Neuronal stem cell (in vitro differentiated cells): ENCODE measurements at regions not wholly inside any gene's neighbourhood (a gene's known extent, or its start where the extent isn't known, plus 50 kb on each side); places are given as distances from the start of the nearest gene placed in this dataset.

Experiments used
- DNase-seq: peaks from one replicate; pipeline ENCODE4 v3.0.0-alpha.2; 2013; ENCODE audit warnings: low spot score
- H2AFZ ChIP-seq: one replicate; pipeline ENCODE4 v1.6.1; 2013; ENCODE audit warnings: mild to moderate bottlenecking, low read length, inconsistent platforms
- H2AK5ac ChIP-seq: 2 replicates; pipeline ENCODE4 v1.6.1; 2013; ENCODE audit warnings: low read depth, mild to moderate bottlenecking, inconsistent platforms, low read length, moderate library complexity, mixed read lengths
- H2BK120ac ChIP-seq: 2 replicates; pipeline ENCODE4 v1.6.1; 2013; ENCODE audit warnings: low read depth, mild to moderate bottlenecking, inconsistent platforms, low read length, moderate library complexity, mixed read lengths
- H2BK12ac ChIP-seq: one replicate; pipeline ENCODE4 v1.6.1; 2013; ENCODE audit warnings: low read length, inconsistent platforms
- H2BK15ac ChIP-seq: 2 replicates; pipeline ENCODE4 v1.6.1; 2013; ENCODE audit warnings: mild to moderate bottlenecking, low read length, inconsistent platforms, mixed read lengths
- H2BK5ac ChIP-seq: one replicate; pipeline ENCODE4 v1.6.1; 2013; ENCODE audit warnings: inconsistent platforms, mild to moderate bottlenecking, low read length, moderate library complexity
- H3K14ac ChIP-seq: one replicate; pipeline ENCODE4 v1.6.1; 2013; ENCODE audit warnings: low read length, inconsistent platforms
- H3K18ac ChIP-seq: 2 replicates; pipeline ENCODE4 v1.6.1; 2013; ENCODE audit warnings: low read length, inconsistent platforms
- H3K23ac ChIP-seq: 2 replicates; pipeline ENCODE4 v1.6.1; 2013; ENCODE audit warnings: low read depth, mild to moderate bottlenecking, mixed read lengths, low read length, inconsistent platforms; ENCODE audit not compliant: poor library complexity
- H3K27ac ChIP-seq: replicated peaks from 3 replicates; pipeline ENCODE4 v1.5.1; 2013; ENCODE audit warnings: low read length, inconsistent platforms
- H3K27me3 ChIP-seq, 3 experiments: 2 replicates each; pipeline ENCODE4 v1.6.1; 2013; ENCODE audit warnings: low read length in 3 of 3, mild to moderate bottlenecking in 2 of 3, inconsistent platforms in 1 of 3, low read depth in 1 of 3, mixed read lengths in 1 of 3, moderate library complexity in 1 of 3; ENCODE audit not compliant: control insufficient read depth in 3 of 3, insufficient read depth in 3 of 3
- H3K36me3 ChIP-seq, 2 donors: replicated peaks in 1 of 2; 2 replicates each; pipeline ENCODE4 v1.6.1; 2013; ENCODE audit warnings: low read length in 2 of 2; ENCODE audit not compliant: control insufficient read depth in 2 of 2, insufficient read depth in 2 of 2
- H3K4ac ChIP-seq: 2 replicates; pipeline ENCODE4 v1.6.1; 2013; ENCODE audit warnings: inconsistent platforms, mild to moderate bottlenecking, low read length, moderate library complexity
- H3K4me1 ChIP-seq, 2 donors: 1 replicate in 1 of 2; 2 replicates in 1 of 2; pipeline ENCODE4 v1.6.1; 2013; ENCODE audit warnings: low read length in 2 of 2, low read depth in 1 of 2; ENCODE audit not compliant: control insufficient read depth in 2 of 2, insufficient read depth in 1 of 2
- H3K4me2 ChIP-seq: one replicate; pipeline ENCODE4 v1.6.1; 2013; ENCODE audit warnings: mild to moderate bottlenecking, low read length, inconsistent platforms; ENCODE audit not compliant: insufficient read depth, poor library complexity, severe bottlenecking
- H3K4me3 ChIP-seq, 2 donors: 2 replicates each; pipeline ENCODE4 v1.5.1; 2013; ENCODE audit warnings: low read length in 2 of 2, mild to moderate bottlenecking in 2 of 2, inconsistent platforms in 1 of 2, moderate library complexity in 1 of 2
- H3K79me1 ChIP-seq: one replicate; pipeline ENCODE4 v1.6.1; 2013; ENCODE audit warnings: low read depth, mild to moderate bottlenecking, inconsistent platforms, low read length, moderate library complexity
- H3K9ac ChIP-seq: one replicate; pipeline ENCODE4 v1.6.1; 2013; ENCODE audit warnings: mild to moderate bottlenecking, low read depth, low read length, inconsistent platforms; ENCODE audit not compliant: poor library complexity
- H3K9me3 ChIP-seq, 2 donors: replicated peaks in 1 of 2; 2 replicates each; pipeline versions ENCODE3 to v1.6.1; 2013; ENCODE audit warnings: low read length in 2 of 2, mild to moderate bottlenecking in 2 of 2, inconsistent platforms in 1 of 2, low read depth in 1 of 2, mixed read lengths in 1 of 2, moderate library complexity in 1 of 2; ENCODE audit not compliant: control insufficient read depth in 2 of 2, insufficient read depth in 1 of 2
- H4K8ac ChIP-seq: one replicate; pipeline ENCODE4 v1.6.1; 2013; ENCODE audit warnings: low read depth, mild to moderate bottlenecking, inconsistent platforms, low read length, moderate library complexity
- H4K91ac ChIP-seq: one replicate; pipeline ENCODE4 v1.6.1; 2013; ENCODE audit warnings: low read length, low read depth, mild to moderate bottlenecking, inconsistent platforms; ENCODE audit not compliant: poor library complexity
- WGBS, 2 donors: extraction: QIAGEN DNeasy Blood & Tissue Kit; methylation state at CpG; one replicate each; pipeline ENCODE4 v1.1.7; 2013; ENCODE audit warnings: missing lambda C conversion rate in 2 of 2, mixed read lengths in 1 of 2; ENCODE audit not compliant: insufficient read length in 2 of 2, insufficient replicate concordance in 1 of 2; ENCODE audit errors: extremely low coverage in 2 of 2; 5-methylcytosine and 5-hydroxymethylcytosine counted together

DNA sequence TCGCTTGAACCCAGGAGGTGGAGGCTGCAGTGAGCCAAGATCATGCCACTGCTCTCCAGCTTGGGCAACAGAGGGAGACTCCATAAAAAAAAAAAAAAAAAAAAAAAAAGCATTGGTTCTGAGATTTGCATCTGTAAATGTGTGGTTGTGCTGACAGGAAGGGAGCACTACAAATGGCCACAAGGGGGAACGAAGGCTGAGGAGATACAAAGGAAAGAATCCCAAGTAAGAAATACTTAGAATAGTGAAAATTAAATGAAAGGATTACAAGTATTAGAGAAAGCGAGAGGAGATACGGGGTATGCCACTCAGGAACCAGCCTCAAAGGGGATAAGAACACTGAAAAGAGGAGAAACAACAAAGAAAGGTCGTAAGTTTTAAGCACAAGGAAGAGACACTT, 284.9 kb downstream of the KLF12 start:
- H3K79me1 ChIP-seq: no peaks in the 10 kb centered on the region
- H3K23ac ChIP-seq: no peak overlapping the region
- H3K9ac ChIP-seq: no peak overlapping the region
- no peak overlapping the region for H4K91ac ChIP-seq
- no peak overlapping the region for H2BK5ac ChIP-seq
- peaks cover 0 to 8% of the 10 kb centered on the region in 2 donors for H3K9me3 ChIP-seq
- no peak overlapping the region for H3K27ac ChIP-seq
- no peak overlapping the region for H2AK5ac ChIP-seq
- H3K36me3 ChIP-seq: peaks cover 2 to 22% of the 10 kb centered on the region in 2 donors
- no peak overlapping the region for H2BK12ac ChIP-seq
- no peak overlapping the region for H3K18ac ChIP-seq
- H2BK120ac ChIP-seq: no peak overlapping the region
- H3K4ac ChIP-seq: no peak overlapping the region
- H4K8ac ChIP-seq: no peak overlapping the region
- H3K27me3 ChIP-seq: no peaks in the 10 kb centered on the region
- H3K4me3 ChIP-seq: no peak overlapping the region
- WGBS, 2 donors: no CpG with 5 or more reads among the region's 5 CpGs
- H3K14ac ChIP-seq: no peak overlapping the region
- no peak overlapping the region for H2AFZ ChIP-seq
- no peak overlapping the region for H2BK15ac ChIP-seq
- peaks cover 2 to 12% of the 10 kb centered on the region in 2 donors for H3K4me1 ChIP-seq
- peak; percentile 9 for DNase-seq
- no peak overlapping the region for H3K4me2 ChIP-seq

DNA sequence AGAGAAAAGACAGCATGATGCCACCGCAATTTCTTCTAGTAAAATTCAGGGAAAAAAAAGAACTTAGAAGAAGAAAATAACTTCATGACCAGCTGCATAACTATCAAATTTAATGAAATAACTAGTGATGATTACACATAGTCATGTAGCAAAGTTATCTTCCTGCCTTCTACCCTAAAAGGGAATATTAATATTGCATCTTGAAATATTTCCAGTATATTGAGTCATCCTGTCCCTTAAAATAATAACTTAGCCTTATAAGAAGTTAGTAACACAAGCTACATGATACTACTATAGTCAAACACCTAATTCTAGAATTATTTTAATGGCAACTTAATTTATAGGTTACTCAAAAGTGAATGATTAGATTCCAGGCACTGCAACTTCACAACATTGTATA, 289.2 kb downstream of the KLF12 start:
- no peak overlapping the region for H3K9ac ChIP-seq
- no peak overlapping the region for H3K23ac ChIP-seq
- no peak overlapping the region for H2BK12ac ChIP-seq
- peaks cover 2 to 12% of the 10 kb centered on the region in 2 donors for H3K4me1 ChIP-seq
- H4K91ac ChIP-seq: no peak overlapping the region
- H2BK15ac ChIP-seq: no peak overlapping the region
- H3K27me3 ChIP-seq: no peaks in the 10 kb centered on the region
- no peak overlapping the region for H3K4me3 ChIP-seq
- no peak overlapping the region for H3K27ac ChIP-seq
- no peak overlapping the region for H2BK5ac ChIP-seq
- H4K8ac ChIP-seq: no peak overlapping the region
- no peak overlapping the region for H3K18ac ChIP-seq
- H3K14ac ChIP-seq: no peak overlapping the region
- no peak overlapping the region for H2BK120ac ChIP-seq
- no peaks in the 10 kb centered on the region for H3K79me1 ChIP-seq
- no peak overlapping the region for H2AK5ac ChIP-seq
- H3K9me3 ChIP-seq: peaks cover 0 to 8% of the 10 kb centered on the region in 2 donors
- no peak overlapping the region for H2AFZ ChIP-seq
- peaks cover 2 to 19% of the 10 kb centered on the region in 2 donors for H3K36me3 ChIP-seq
- no peak overlapping the region for H3K4ac ChIP-seq
- WGBS, 2 donors: no CpG with 5 or more reads among the region's 1 CpG
- no peak for DNase-seq
- no peak overlapping the region for H3K4me2 ChIP-seq

DNA sequence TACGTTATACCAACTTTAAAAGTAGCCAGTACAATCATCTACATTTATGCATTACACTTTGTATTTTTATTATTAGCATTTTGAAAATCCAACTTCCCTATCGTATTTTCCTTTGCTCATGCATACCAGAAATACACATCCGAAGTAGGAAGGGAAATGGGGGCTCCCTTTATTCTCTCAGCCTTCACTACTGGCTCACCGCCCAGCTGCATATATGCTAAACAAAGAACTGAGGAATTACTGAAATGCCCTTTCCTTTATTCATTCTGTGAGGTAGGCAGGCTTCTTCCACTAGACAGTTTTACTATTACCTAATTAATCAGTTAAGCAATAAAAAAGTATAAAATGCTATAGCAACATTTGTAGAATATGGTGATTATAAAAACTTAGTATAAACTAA, 291.6 kb downstream of the KLF12 start:
- Histone ChIP-seq H3K9me3 (peaks cover 0 to 5% of the 10 kb centered on the region in 2 donors), H2AFZ (no peak overlapping the region), H2BK5ac (no peak overlapping the region), H3K9ac (no peak overlapping the region), H4K91ac (no peak overlapping the region), H3K4me3 (no peak overlapping the region), H3K36me3 (peaks cover 2 to 19% of the 10 kb centered on the region in 2 donors), H2AK5ac (no peak overlapping the region), H2BK12ac (no peak overlapping the region), H3K4me2 (no peak overlapping the region), H2BK15ac (no peak overlapping the region), H4K8ac (no peak overlapping the region), H3K27me3 (no peaks in the 10 kb centered on the region), H3K18ac (no peak overlapping the region), H3K79me1 (no peaks in the 10 kb centered on the region), H3K23ac (no peak overlapping the region), H3K27ac (no peak overlapping the region), H3K14ac (no peak overlapping the region), H3K4me1 (peaks cover 3 to 4% of the 10 kb centered on the region in 2 donors), H2BK120ac (no peak overlapping the region), H3K4ac (no peak overlapping the region)
- DNase-seq: no peak
- WGBS, 2 donors: no CpG with 5 or more reads among the region's 4 CpGs

DNA sequence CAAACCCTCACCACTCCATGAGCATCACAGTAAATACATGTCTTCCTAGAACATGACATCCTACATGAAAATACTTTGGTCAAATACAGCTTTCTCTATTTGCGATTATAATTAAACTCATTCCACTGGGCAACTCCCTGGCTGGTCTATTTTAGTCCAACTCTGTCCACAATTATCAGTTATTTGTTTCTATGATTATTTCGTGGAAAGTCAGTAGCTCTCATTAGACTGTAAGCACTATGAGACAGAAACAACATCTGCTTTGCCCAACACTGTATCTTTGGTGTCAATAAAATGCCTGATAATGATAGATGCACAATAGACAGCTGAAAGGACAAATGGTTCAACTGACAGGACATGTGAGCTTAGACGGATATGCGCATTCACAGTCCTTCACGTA, 292.0 kb downstream of the KLF12 start:
- Histone ChIP-seq H3K18ac (no peak overlapping the region), H3K27ac (no peak overlapping the region)
- no CpG with 5 or more reads among the region's 5 CpGs for WGBS, 2 donors

More for the DNA sequence above, 292.0 kb downstream of the KLF12 start:
- no peak overlapping the region for H3K4me3 ChIP-seq
- H3K4ac ChIP-seq: no peak overlapping the region
- H3K14ac ChIP-seq: no peak overlapping the region
- H3K4me2 ChIP-seq: no peak overlapping the region
- H3K79me1 ChIP-seq: no peaks in the 10 kb centered on the region
- no peak overlapping the region for H3K23ac ChIP-seq
- H2AFZ ChIP-seq: no peak overlapping the region
- H2BK15ac ChIP-seq: no peak overlapping the region
- H2AK5ac ChIP-seq: no peak overlapping the region
- DNase-seq: no peak
- H4K91ac ChIP-seq: no peak overlapping the region
- H2BK12ac ChIP-seq: no peak overlapping the region
- peaks cover 2 to 19% of the 10 kb centered on the region in 2 donors for H3K36me3 ChIP-seq
- no peak overlapping the region for H3K9ac ChIP-seq
- H3K9me3 ChIP-seq: peaks cover 0 to 5% of the 10 kb centered on the region in 2 donors
- no peak overlapping the region for H2BK5ac ChIP-seq
- peaks cover 0 to 3% of the 10 kb centered on the region in 2 donors for H3K4me1 ChIP-seq
- H3K27me3 ChIP-seq: no peaks in the 10 kb centered on the region
- no peak overlapping the region for H4K8ac ChIP-seq
- H2BK120ac ChIP-seq: no peak overlapping the region
